Superior temporal gyrus (tissue), 1 donor: ENCODE measurements at regions not wholly inside any gene's neighbourhood (a gene's known extent, or its start where the extent isn't known, plus 50 kb on each side); places are given as distances from the start of the nearest gene placed in this dataset.
A peak's percentile ranks its signal among the peaks of the same experiment; 100 is the strongest.
"Not testable (repeated sequence)": the region's sequence is repeated elsewhere in the genome, so short reads cannot be mapped to it uniquely, and the experiment has no call there.

Experiments
- DNase-seq: peaks from one replicate; pipeline ENCODE4 v3.0.0-alpha.2; 2016; ENCODE audit errors: extremely low spot score

DNA sequence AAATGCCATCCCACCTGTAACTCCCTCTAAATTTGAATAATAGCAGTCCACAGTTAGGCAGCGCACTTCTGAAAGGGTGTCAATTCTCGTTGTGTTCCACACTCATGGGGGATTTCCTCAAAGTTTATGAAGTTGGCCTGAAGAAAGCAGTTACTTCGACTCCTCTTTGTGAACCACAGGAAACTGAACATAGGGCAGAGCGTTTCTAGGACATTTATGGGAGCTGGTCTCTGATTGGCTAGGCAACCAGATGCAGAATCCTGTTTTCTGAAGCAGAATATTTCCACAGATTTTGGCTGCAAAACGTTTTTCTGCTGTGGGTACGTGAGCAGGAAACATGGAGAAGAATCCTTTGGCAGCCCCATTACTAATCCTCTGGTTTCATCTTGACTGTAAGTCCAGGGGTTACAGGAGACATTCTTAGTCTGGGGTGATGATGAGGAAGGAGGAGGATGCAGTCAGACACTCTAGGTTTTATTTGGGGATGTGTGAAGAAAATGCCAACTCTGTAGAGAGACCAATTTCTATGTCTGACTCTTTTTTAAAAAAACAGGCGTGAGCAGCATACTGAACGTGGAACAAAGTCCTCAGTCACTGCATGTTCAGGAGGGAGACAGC lies 431.5 kb upstream of the OR4E1 start:
- no peak for DNase-seq

DNA sequence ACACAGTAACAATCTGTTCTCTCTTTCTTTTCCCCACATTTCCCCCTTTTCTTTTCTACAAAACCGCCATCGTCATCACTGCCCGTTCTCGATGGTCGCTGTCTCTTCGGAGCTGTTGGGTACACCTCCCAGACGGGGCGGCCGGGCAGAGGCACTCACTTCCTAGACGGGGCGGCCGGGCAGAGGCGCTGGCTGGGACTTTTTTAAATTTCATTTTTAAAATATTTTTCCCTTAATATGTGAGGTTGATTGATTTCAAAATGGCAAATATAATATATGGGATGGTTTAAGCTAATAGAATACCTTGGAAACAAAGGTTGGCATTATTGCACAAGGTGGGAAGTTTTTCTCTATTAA lies 427.1 kb upstream of the OR4E1 start:
- DNase-seq: not testable (repeated sequence)

DNA sequence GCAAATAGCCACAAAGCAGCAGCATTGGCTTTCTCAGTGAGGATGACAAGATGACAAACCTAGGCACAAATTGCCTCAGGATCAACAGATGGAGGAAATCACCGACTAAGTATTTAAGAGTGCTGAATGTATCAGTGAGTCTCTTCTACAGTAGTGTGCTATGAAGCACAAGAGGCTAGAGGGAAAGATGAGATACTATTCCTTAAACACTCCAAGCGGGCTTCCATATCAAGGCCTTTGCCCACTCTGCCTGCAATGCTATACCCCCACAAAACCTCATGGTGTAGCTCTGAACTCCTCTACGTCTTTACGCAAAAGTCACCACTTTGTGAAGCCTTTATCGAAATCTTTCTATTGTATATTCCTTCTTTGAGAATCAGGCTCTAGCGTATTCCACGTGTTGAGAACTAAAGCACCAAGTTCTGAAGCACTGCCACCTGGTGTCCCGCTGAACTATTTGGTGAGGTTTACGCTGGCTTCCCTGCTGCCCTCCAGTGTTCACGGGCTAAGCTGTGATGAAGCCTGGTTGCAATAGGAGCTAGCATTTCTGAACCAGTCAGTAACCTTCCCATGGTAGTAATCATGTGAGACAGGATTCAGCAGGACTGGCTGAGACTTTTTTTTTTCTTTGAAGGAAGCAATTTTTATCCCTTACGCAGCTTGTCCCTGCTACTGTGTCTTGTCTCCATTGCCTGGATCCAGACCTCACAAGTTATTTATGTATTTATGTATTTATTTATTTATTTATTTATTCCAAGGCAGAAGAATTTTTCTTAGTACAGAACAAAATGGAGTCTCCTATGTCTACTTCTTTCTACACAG lies 426.5 kb upstream of the OR4E1 start:
- DNase-seq: peak; percentile 71

DNA sequence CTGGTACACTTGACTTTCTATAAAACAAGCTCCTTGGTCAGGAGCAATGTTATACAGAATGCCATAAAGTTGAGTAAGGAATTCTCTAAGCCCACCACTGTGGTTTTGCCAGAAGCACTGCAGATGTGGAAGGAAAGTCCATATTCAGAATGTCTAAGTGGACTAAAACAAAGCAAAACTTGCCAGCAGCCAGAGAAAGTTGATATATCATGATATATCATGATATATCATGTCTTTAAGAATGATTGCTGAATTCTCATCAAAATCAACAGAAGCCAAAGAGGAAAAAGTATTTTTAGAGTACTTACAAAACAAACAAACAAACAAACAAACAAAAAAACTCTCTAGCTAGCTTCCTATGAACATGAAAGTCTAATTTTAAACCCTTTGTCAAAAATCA lies 424.8 kb upstream of the OR4E1 start:
- DNase-seq: no peak

DNA sequence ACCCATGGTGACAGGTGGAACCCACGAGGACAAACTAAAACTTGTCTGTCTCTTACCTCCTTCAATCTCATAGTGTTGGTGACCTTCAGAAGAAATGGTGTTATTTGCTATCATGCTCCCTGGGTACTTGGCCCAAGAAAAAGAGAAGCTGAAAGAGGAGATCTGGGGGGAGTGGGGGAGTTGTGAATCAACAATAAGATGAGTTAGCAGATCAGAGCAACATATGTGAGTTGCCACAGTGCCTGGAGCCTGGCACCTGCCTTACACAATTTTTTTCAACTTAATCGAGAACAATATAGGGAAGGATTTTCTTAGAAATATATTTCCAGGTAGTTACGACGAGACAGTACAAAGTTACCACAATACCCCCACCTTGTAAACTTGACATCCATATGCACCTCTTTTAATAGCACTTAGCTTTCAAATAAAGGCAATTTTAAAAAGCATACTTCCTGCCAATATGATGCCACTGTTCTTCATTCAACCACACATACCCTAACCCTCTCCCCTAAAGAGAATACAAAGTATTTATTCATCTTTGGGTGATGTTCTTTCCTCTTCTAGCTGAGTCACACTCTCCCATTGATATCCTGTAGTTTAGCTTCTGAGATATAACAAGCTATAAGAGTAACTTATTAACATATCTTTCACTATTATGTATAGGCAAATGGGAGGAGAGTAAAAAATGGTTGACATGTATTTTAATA lies 424.1 kb upstream of the OR4E1 start:
- no peak for DNase-seq

DNA sequence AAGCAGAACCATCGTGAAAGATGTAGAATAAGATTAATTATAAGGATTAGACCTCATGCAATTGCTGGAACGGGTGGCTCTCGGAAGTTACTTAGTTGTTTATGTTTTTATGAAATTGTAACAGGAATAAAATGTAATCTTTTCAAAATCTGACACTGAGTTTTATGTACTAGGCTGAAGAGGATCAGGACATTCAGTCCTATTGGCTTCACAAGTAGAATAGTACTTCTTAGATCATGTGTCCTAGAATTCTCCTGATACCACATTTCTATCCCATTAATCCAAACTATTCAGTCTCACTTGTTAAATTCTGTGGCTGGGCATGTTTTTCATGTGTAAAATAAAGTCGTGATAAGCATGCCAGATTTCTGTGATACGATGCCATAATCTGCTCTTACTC lies 423.5 kb upstream of the OR4E1 start:
- no peak for DNase-seq

DNA sequence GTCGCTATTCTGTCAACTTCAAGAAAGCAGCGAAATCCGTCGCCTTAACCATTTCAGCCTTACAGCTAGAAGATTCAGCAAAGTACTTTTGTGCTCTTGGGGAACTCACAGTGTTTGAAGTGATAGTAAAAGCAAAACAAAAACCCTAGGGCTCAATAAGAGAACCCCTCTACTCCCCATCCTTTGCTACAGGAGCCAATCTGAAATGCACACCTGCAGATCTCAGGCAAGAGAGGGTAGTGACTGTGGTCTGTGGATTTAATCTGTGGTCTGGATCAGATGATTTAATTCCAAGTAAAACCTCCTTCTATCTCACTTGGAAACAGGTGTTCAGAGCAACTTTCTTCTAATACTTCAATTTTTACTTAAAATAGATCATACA lies 422.9 kb upstream of the OR4E1 start:
- no peak for DNase-seq

DNA sequence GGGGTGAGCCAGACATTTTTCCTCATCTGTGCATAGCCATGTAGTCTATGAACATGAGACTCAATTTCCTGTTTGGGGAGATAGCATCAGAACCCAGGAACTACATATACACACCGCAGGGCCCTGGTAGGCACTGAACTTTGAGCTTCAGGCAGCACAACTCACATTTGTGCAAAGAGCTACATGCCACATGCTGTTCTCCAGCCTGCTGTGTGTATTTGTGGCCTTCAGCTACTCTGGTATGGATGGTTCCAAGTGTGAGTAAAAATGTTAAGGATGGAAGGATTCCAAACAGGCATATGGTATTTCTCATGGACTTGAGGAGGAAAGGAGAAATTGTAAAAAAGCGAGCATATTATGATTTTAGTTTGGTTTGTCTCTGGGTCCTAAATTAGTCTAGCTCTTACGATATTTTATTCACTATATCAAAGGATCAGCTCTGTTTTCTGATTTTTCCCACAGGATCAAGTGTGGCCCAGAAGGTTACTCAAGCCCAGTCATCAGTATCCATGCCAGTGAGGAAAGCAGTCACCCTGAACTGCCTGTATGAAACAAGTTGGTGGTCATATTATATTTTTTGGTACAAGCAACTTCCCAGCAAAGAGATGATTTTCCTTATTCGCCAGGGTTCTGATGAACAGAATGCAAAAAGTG lies 422.4 kb upstream of the OR4E1 start:
- DNase-seq: peak; percentile 62

DNA sequence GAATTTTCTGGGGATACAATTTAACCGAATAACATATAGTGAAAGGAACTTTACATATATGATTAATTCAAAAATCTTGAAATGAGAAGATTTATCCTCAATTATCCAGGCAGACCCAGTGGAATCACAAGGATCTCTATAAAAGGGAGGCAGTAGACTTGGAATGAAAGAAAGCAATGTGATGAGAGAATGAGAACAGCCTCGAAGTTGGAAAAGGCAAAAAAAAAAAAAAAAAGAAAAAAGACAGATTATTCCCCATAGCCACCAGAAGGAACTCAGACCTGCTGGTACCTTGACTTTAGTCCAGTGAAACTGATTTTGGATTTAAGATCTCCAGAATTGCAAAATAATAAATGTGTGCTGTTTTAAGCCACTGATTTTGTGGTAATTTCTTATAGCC lies 416.3 kb upstream of the OR4E1 start:
- no peak for DNase-seq

DNA sequence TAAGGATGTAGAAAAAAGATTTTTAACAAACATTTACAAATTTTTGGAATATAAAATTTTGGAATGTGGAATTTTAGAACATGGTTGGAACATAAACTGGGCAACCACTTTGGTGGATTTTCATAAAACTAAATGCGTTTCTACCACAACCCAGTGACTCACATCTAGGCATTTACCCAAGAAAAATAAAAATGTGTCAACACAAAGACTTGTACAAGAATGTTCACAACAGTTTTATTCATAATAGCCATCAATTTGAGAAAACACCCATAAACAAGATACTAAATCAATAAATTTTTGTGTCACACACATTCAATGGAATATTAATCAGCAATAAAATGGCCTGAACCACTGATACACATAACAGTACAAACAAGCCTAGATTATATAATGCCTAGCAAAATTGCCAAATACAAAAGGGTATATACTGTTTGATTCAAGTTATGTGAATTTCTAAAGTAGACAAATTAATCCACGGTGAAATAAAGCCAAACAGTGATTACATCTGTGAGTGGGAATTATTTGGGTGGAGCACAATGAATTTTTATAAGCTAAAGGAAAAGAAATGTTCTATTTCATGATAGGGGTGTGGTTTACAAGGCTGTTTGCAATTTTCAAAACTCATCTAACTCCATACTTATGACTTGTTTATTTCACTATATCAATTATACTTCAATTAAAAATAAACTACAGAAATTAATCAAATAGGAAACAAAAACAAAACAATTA lies 415.2 kb upstream of the OR4E1 start:
- DNase-seq: peak; percentile 52

DNA sequence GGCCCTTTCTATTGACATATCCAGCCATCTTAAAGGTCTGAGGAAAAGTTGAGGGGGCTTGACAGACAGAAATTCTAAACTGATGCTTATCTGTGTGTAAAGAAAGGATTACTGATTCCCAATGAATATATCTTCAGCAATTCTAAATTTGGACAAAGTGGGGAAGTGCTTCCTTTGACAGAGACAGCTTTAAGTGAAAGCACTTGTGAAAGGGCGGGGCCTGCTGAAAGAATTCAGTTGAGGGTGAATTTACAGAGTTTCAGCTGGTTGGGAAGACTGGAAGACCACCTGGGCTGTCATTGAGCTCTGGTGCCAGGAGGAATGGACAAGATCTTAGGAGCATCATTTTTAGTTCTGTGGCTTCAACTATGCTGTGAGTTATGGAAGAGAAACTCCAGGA lies 412.5 kb upstream of the OR4E1 start:
- DNase-seq: no peak

DNA sequence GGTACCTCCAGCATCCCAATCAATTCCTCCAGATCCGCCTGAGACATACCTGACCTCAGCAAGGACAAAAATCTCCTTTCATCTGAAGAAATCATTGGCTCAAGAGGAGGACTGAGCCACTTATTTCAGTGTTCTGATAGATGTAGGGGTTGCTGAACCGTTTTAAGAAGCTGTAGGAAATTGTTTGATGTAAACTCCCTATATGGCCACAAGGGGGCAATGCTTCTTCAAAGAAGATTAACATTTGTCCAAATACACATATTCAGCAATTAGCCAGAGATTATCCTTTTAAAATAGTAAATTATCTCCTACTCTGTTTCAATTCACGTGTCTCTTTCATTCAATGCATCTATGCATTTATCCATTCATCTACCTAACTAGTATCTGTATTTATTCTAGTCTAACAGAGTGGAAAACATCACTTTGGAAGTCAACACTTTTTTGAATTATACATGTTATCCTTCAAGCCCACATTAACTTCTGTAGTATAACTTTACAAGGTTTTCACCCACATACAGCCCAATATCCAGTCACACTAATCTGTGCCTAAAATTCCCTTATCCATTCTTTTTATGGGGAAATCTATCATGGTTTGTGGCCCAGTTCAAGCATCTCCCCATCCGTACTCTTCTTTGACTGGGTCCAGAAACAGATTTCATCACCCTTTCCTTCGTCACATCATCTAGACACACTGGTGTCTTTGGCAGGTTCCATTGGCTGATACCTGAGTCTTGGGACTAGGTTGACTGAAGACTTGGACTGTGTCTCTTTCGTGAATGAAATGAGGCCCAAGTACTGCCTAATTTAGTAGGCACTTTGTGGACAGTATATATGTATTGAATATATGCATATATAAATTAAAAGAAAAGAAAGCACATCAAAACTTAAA lies 411.0 kb upstream of the OR4E1 start:
- peak; percentile 87 for DNase-seq

DNA sequence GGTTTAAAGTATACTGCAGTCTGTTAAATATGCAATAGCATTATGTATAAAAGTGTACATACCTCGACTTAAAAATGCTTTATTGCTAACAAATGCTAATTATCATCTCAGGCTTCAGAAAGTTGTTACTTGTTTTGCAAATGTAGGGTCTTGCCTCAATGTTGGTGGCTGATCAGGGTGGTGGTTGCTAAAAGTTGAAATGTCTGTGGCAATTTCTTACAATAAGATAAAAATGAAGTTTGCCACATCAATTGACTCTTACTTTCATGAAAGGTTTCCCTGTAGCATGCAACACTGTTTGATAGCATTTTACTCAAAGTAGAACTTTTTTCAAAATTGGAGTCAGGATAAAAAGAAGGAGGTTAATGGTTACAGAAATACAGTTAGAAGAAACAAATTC lies 407.7 kb upstream of the OR4E1 start:
- no peak for DNase-seq

DNA sequence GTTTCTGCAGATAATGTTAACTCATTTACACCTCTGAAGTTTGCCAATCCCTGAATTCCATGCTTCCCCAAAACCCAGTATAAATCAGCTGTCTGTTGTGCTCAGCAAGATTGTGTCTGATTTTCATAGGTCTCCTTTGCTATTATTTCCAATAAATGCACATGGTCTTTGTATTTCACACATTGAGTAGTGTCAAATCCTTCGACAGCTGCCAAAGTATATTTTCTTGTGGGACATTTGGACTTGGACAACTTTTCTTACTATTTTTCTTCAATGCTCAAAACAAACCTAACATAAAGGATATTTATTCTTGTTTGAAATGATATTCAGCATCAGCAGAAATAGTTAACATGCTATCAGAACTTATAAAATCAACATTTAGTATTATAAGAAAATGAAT lies 406.1 kb upstream of the OR4E1 start:
- DNase-seq: no peak

DNA sequence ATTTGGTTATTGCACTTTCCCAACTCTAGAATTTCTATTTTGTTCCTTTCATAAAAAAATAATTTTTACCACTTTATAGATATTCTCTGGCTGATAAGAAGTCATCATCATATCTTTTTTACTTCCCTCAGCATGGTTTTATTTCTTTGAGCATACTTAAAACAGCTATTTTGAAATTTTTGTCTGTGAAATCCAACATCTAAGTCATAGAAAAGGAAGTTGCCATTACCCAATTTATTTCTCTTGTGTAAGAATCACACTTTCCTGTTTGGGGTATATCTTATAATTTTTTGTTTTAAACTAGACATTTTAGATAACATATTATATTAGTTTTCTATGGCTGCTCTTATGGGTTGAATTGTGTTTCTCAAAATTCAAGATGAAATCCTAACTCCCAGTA lies 400.2 kb upstream of the OR4E1 start:
- DNase-seq: no peak

DNA sequence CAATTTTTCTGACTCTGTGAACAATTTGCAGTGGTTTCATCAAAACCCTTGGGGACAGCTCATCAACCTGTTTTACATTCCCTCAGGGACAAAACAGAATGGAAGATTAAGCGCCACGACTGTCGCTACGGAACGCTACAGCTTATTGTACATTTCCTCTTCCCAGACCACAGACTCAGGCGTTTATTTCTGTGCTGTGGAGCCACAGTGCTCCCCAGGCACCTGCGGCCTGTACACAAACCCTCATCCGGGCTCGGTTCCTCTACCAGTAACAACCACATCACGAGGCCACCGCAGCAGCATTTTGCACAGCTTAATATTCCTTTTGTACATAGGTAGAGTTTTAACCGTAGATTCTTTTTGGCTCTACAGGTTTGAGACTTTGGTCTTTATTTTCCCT lies 397.4 kb upstream of the OR4E1 start:
- no peak for DNase-seq

DNA sequence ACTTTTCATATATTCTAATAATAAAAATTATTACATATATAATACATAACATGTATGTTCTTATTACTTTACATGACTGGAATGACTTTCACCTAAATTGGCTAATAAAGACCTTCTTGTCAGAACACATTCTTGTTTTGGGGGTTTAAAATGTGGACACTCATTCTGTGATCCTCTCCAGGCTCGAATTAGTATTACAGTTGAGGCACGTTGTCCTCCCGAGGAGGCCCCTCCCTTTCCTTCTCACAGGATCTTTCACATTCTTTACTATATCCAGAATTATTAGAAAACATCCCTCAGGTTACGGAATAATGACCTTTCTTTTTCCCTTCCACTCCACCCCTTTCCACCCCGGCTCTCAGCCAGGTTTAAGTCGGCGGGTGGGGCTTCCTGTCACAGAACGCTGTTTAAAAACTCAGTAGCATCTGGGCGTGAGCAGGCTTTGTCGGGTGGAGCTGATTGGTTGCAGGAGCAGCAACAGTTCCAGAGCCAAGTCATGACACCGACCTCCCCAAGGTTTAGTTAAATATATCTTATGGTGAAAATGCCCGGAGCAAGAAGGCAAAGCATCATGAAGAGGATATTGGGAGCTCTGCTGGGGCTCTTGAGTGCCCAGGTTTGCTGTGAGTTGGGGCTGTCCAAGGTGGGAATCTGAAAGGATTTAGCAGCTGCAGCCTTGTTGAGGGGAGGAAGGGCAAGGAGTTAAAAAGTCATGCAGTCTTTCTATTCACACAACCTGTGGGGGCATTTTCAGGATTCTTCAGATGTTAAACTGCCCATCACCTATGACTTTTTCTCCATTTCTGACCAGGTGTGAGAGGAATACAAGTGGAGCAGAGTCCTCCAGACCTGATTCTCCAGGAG lies 396.7 kb upstream of the OR4E1 start:
- DNase-seq: no peak

DNA sequence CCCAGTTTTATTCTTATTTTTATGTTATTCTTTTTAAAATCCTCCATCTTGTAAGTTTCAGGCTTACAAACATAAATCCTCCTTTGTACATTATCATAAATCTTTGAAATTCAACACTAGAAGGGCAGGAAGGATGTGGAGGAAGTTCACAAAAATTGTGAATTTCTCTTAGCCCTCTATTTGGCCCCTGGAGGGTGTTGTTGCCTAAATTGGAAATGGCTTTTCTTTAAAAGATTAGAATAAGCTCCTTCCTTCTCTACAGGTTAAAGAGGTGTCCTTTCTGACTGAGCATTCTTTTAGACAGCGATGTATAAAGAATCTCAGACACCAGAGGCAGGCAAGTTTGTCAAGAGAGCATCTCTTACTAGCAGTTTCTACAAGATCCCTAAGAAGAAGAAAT lies 391.7 kb upstream of the OR4E1 start:
- DNase-seq: no peak

DNA sequence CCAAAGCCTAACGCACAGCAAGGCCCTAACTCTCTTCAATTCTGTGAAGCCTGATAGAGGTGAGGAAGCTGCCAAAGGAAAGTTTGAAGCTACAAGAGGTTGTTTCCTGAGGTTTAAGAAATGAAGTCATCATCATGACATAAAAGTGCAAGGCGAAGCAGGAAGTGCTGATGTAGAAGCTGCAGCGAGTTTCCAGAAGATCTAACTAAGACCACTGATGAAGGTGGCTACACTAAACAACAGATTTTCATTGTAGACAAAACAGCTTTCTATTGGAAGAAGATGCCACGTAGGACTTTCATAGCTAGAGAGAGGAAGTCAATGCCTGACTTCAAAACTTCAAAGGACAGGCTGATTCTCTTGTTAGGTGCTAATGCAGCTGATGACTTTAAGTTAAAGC lies 385.6 kb upstream of the OR4E1 start:
- no peak for DNase-seq

DNA sequence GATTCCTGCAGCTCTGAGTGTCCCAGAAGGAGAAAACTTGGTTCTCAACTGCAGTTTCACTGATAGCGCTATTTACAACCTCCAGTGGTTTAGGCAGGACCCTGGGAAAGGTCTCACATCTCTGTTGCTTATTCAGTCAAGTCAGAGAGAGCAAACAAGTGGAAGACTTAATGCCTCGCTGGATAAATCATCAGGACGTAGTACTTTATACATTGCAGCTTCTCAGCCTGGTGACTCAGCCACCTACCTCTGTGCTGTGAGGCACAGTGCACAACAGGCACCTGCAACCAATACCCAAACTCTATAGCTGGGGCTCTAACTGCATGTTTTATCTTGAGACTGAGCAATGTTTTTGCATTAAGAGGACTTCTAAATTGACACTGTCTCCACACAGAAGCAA lies 379.2 kb upstream of the OR4E1 start:
- DNase-seq: no peak
